NB4 (cell line): ENCODE measurements at regions not wholly inside any gene's neighbourhood (a gene's known extent, or its start where the extent isn't known, plus 50 kb on each side); places are given as distances from the start of the nearest gene placed in this dataset.

Experiments
- DNase-seq: peaks from one replicate; pipeline ENCODE4 v3.0.0; 2010; ENCODE audit warnings: low read depth
- H3K4me3 ChIP-seq: one replicate; pipeline ENCODE4 v1.5.1; 2011; ENCODE audit warnings: mild to moderate bottlenecking, low read depth, low read length, moderate library complexity
- MAX ChIP-seq: IDR thresholded peaks from 2 replicates; pipeline ENCODE4 v1.6.1; 2011; ENCODE audit warnings: low read depth, low read length
- MYC ChIP-seq: IDR thresholded peaks from 2 replicates; pipeline ENCODE4 v1.6.1; 2011; ENCODE audit warnings: low read depth, low read length
- POLR2A ChIP-seq: IDR thresholded peaks from 2 replicates; pipeline ENCODE4 v1.6.1; 2011; ENCODE audit warnings: mild to moderate bottlenecking; ENCODE audit not compliant: insufficient read length; ENCODE audit errors: extremely low read depth
- TF ChIP-seq, protein P1 (sequence below): IDR thresholded peaks from one replicate; pipeline ENCODE4 v1.5.1; 2012; ENCODE audit warnings: low read depth, low read length

GRCh38 chr1:209516771-209517680, 66.5 kb upstream of the CAMK1G start:
- TF ChIP-seq, protein P1, sequence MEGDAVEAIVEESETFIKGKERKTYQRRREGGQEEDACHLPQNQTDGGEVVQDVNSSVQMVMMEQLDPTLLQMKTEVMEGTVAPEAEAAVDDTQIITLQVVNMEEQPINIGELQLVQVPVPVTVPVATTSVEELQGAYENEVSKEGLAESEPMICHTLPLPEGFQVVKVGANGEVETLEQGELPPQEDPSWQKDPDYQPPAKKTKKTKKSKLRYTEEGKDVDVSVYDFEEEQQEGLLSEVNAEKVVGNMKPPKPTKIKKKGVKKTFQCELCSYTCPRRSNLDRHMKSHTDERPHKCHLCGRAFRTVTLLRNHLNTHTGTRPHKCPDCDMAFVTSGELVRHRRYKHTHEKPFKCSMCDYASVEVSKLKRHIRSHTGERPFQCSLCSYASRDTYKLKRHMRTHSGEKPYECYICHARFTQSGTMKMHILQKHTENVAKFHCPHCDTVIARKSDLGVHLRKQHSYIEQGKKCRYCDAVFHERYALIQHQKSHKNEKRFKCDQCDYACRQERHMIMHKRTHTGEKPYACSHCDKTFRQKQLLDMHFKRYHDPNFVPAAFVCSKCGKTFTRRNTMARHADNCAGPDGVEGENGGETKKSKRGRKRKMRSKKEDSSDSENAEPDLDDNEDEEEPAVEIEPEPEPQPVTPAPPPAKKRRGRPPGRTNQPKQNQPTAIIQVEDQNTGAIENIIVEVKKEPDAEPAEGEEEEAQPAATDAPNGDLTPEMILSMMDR: no peak
- no peak for TF ChIP-seq MAX
- TF ChIP-seq POLR2A: no peak
- no peak for TF ChIP-seq MYC
- no peak overlapping the region for H3K4me3 ChIP-seq
- DNase-seq: peak; percentile 2

GRCh38 chr1:209517681-209518050, 65.8 kb upstream of the CAMK1G start:
- H3K4me3 ChIP-seq: no peak overlapping the region
- no peak for DNase-seq
- TF ChIP-seq MYC: no peak
- TF ChIP-seq POLR2A: no peak
- no peak for TF ChIP-seq MAX
- TF ChIP-seq, protein P1: no peak

DNA sequence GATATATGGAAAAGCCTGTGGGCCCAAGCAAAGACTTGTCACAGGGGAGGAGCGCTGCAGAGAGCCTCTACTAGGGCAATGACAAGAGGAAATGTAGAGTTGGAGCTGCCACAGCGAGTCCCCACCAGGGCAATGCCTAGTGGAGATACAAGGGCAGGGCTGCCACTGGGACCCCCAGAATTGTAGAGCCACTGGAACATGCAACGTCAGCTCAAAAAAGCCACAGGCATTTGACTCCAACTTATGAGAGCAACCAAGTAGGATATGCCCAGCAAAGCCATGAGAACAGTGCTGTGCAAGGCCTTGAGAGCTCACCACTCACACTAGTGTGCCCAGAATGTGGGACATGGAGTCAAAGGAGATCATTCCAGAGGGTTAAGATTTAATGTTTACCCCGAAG, 63.7 kb upstream of the CAMK1G start:
- no peak for DNase-seq
- TF ChIP-seq MYC (no peak), MAX (no peak), POLR2A (no peak)
- TF ChIP-seq, protein P1: no peak
- no peak overlapping the region for H3K4me3 ChIP-seq

- DNase-seq: no peak
- H3K4me3 ChIP-seq: no peak overlapping the region
- TF ChIP-seq MYC: no peak
- TF ChIP-seq, protein P1: no peak
- no peak for TF ChIP-seq POLR2A
Observed at GRCh38 chr1:209522826-209523225, 60.7 kb upstream of the CAMK1G start.

DNA sequence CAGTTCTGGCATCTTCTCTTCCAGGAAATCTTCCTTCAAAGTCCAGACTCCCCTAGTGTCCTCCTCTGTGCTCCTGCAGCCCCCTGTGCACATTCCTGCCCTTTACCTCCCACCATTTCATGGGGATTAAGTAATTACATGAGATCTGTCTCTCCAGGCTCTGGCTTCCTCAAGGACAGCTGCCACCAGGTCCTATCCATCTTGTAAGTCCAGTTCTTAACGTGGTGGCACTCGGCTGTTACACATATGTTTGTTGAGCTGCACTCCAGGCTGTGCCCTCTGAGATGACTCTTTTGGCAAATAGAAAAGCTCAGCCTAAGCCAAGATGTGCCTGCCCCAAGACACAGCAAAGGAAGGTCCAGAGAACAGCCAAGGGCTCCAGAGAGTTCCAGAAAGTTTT, 57.4 kb upstream of the CAMK1G start:
- no peak for DNase-seq
- TF ChIP-seq POLR2A: no peak
- no peak for TF ChIP-seq MYC
- no peak for TF ChIP-seq MAX
- TF ChIP-seq, protein P1: no peak
- H3K4me3 ChIP-seq: no peak overlapping the region
